ENCODE measurements at regions not wholly inside any gene's neighbourhood (a gene's known extent, or its start where the extent isn't known, plus 50 kb on each side); places are given as distances from the start of the nearest gene placed in this dataset.
A peak's percentile ranks its signal among the peaks of the same experiment; 100 is the strongest.

DNA sequence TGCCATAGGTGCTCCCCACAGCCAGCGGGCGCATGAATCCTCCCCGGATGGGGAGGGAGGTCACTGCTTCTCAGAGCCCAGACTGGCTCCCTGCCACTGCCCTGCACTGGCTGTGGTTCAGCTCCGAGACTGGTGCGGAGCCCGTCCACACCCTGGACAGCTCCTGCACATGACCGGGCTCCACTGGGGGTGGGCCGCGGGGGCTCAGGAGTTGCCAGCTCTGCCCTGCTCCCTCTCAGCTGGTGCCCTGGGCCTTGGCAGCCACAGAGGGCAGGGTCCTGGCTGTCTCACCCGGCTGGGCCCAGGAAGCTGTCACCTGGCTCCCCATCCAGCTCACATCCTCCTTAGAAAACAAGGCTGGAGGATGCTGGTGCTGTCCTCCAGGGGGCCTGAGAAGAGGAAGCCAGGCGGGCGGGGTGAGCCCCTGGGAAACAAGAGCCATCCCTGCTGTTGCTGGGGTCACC is 64.9 kb upstream of the ADRA2C start:
- ATAC-seq = peak; percentile 40; the same call in 2 of the 3 replicates
- POLR2A ChIA-PET = no interaction called here
- BruUV-seq (replicated peaks) = no TSS peak
- WGBS (ENCODE audit: low lambda C conversion rate) = no CpG with 5 or more reads among the region's 12 CpGs
- intact Hi-C loops (cut with micrococcal nuclease; ENCODE audit: unreplicated experiment) (no loop called here), in situ Hi-C loops (cut with HindIII; ENCODE audit: extremely low pct_ligation_motif_present, low pct_unique_long_range_greater_than_20kb) (no loop called here)
- CTCF ChIA-PET (ENCODE audit: low intra/inter-chr PET ratio, low total read pairs) = no interaction called here
- H3K27me3 ChIP-seq (ENCODE audit: control insufficient read depth in 1 of 2, insufficient read depth in 2 of 2, low read length in 2 of 2) = peaks cover 11 to 60% of the 10 kb centered on the region in 2 experiments
- no peaks in the 10 kb centered on the region for H4K20me1 ChIP-seq (ENCODE audit: insufficient read depth, low read length)
- H3K9ac ChIP-seq (ENCODE audit: insufficient read depth, low read depth, low read length) = no peak overlapping the region
- TF ChIP-seq ZNF619 (CRISPR knock-in tag; IDR thresholded peaks at IDR 0.05) = no peak
- no peak for TF ChIP-seq POLR2AphosphoS2 (IDR thresholded peaks at IDR 0.05; ENCODE audit: low read depth, low read length)
- no peak for TF ChIP-seq TBP (CRISPR knock-in tag; IDR thresholded peaks at IDR 0.05)
- peak; percentile 33; the same call in 1 of the 2 replicates for TF ChIP-seq ZNF263 (CRISPR knock-in tag; IDR thresholded peaks at IDR 0.05)
- TF ChIP-seq ZC3H13 (CRISPR knock-in tag; IDR thresholded peaks at IDR 0.05) = no peak
- TF ChIP-seq HMGXB3 (CRISPR knock-in tag; IDR thresholded peaks at IDR 0.05; ENCODE audit: borderline replicate concordance) = no peak
- peaks cover 16% of the 10 kb centered on the region for H3K9me3 ChIP-seq (ENCODE audit: low read length)
- no peaks in the 10 kb centered on the region for H3K79me2 ChIP-seq (ENCODE audit: insufficient read depth, low read length)
- H2AFZ ChIP-seq (ENCODE audit: low read length) = no peak overlapping the region
- no peak overlapping the region for H3K27ac ChIP-seq (ENCODE audit: extremely low read length, insufficient read depth, low read length)
- no peak for FAIRE-seq
- no peak overlapping the region for H3K4me3 ChIP-seq (replicated peaks in 1 of 3; ENCODE audit: insufficient read depth in 1 of 3, low read depth in 2 of 3, low read length in 3 of 3)
- no peak overlapping the region for H3K4me2 ChIP-seq (ENCODE audit: low read depth, low read length)
- no peak for DNase-seq (ENCODE audit: low spot score)
- H3K36me3 ChIP-seq (replicated peaks in 1 of 2; ENCODE audit: control insufficient read depth in 1 of 2, insufficient read depth in 2 of 2, low read length in 2 of 2) = no peaks in the 10 kb centered on the region
- H3K4me1 ChIP-seq (ENCODE audit: insufficient read depth, low read length) = 0 out of 2 replicates have a peak, but pooled peaks cover under 1% of the 10 kb centered on the region
